Skeletal muscle tissue (tissue), 3 donors: ENCODE measurements at regions not wholly inside any gene's neighbourhood (a gene's known extent, or its start where the extent isn't known, plus 50 kb on each side); places are given as distances from the start of the nearest gene placed in this dataset.
"Not testable (repeated sequence)": the region's sequence is repeated elsewhere in the genome, so short reads cannot be mapped to it uniquely, and the experiment has no call there.

Source experiments
- H3K27ac ChIP-seq: one replicate; pipeline ENCODE4 v1.7.0; 2013; ENCODE audit warnings: mild to moderate bottlenecking, low read depth, low read length, inconsistent platforms
- H3K27me3 ChIP-seq, 3 donors: one replicate each; pipeline ENCODE4 v1.7.0; 2013; ENCODE audit warnings: low read length in 3 of 3; ENCODE audit not compliant: control insufficient read depth in 3 of 3, insufficient read depth in 3 of 3
- H3K36me3 ChIP-seq, 3 donors: one replicate each; pipeline ENCODE4 v1.7.0; 2013; ENCODE audit warnings: low read length in 3 of 3; ENCODE audit not compliant: control insufficient read depth in 3 of 3, insufficient read depth in 3 of 3
- H3K4me1 ChIP-seq, 3 donors: one replicate each; pipeline ENCODE4 v1.7.0; 2013; ENCODE audit warnings: low read length in 3 of 3, mild to moderate bottlenecking in 3 of 3; ENCODE audit not compliant: control insufficient read depth in 3 of 3, insufficient read depth in 3 of 3
- H3K4me3 ChIP-seq, 3 donors: one replicate each; pipeline ENCODE4 v1.7.0; 2013; ENCODE audit warnings: low read length in 3 of 3
- H3K9ac ChIP-seq, 3 donors: one replicate each; pipeline ENCODE4 v1.7.0; 2013; ENCODE audit warnings: low read length in 3 of 3, mild to moderate bottlenecking in 3 of 3, moderate library complexity in 2 of 3, low read depth in 1 of 3
- H3K9me3 ChIP-seq, 3 donors: one replicate each; pipeline ENCODE4 v1.7.0; 2013; ENCODE audit warnings: low read length in 3 of 3; ENCODE audit not compliant: control insufficient read depth in 3 of 3
- donor health status: Osteomylitis.

GRCh38 chr4:14157262-14157661 lies 529.7 kb upstream of the BOD1L1 start:
- H3K4me3 ChIP-seq, result no peak overlapping the region
- H3K27me3 ChIP-seq, result no peaks in the 10 kb centered on the region
- H3K36me3 ChIP-seq, result no peaks in the 10 kb centered on the region
- no peaks in the 10 kb centered on the region for H3K4me1 ChIP-seq
- no peak overlapping the region for H3K9ac ChIP-seq
- no peak overlapping the region for H3K27ac ChIP-seq
- H3K9me3 ChIP-seq, result no peaks in the 10 kb centered on the region

DNA sequence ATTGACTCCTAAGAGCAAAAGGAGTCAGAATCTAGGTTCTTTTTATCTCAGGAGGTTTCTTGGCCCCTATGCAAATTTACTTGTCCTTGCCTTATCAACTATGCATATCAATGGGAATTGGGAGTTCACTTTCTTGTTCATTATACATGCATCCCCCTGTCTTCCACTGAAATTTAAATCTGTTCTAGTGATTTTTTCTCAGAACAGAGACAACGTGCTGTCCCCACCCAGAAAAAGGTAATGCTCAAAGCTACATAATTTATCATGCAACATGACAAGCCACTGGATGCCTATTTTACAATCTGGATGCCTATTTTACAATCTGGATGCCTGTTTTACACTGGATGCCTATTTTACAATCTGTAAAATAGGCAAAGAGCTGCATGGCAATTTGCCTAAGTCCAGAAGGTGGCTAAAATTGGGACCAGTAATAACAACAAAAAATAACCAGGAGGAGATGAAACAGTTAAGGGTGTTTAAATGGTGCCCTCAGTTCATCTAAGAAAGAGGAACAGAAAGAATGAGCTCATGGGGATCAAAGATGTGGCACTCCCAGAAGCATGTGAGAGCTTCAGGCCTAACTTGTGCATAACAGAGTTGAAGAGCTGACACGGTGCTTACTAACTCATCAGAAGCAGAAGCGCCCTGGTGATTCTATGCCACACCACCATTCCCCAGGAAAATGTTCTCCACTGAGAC lies 537.8 kb upstream of the BOD1L1 start:
- H3K9ac ChIP-seq, result no peak overlapping the region
- H3K27ac ChIP-seq, result no peak overlapping the region
- H3K36me3 ChIP-seq, result no peaks in the 10 kb centered on the region
- no peaks in the 10 kb centered on the region for H3K9me3 ChIP-seq
- H3K27me3 ChIP-seq, result no peaks in the 10 kb centered on the region
- H3K4me1 ChIP-seq, result no peaks in the 10 kb centered on the region
- H3K4me3 ChIP-seq, result no peak overlapping the region

DNA sequence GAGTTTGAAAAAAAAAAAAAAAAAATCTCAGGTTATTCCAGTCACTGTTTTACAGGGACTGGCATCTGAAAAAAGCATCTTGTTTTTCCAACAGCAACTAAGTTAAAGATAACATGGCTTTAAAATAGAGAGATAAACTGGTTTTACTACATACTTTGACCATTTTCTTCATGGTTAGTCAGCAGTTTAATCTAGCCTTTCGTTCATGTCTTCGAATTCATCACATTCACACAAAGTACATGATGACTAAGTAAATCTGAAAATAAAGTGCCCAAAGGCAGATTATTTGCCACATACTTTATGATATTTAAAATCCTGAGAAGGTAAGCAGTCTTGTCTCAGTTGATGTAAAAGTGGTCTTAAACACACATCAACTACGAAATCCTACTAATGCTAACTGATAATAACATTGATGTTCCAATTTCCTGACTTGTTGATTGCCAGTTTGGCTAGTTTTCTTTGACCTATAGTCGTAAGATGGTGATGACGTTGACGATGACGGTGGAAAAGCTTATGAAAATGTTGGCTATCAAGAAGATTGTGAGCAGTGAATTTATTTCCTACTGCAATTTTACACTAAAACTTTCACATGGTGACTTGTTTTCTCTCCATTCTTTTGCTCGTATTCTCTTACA lies 540.5 kb upstream of the BOD1L1 start:
- Histone ChIP-seq H3K9me3 (no peaks in the 10 kb centered on the region), H3K27ac (no peak overlapping the region), H3K36me3 (no peaks in the 10 kb centered on the region), H3K4me1 (no peaks in the 10 kb centered on the region), H3K9ac (no peak overlapping the region), H3K27me3 (no peaks in the 10 kb centered on the region), H3K4me3 (no peak overlapping the region)

DNA sequence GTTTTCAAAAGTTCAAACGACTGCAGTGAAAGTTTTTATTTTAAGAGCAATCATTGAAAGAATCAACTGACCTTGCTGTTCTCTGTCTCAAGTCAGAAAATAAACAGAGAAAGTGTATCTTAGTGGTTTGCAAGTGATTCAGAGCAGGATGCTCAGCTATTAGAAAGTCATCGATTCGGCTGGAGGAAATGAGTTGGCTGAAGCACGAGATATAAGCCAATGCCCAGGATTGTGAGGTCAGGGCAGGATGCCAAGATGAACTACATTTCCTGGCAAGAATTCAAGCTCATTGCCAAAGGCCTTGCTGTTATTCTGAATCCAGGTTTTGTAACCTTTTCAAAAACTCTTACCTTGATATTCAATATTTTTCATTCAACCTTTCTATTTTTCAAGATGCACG lies 541.4 kb upstream of the BOD1L1 start:
- no peak overlapping the region for H3K27ac ChIP-seq
- H3K9me3 ChIP-seq, result no peaks in the 10 kb centered on the region
- no peaks in the 10 kb centered on the region for H3K36me3 ChIP-seq
- no peak overlapping the region for H3K4me3 ChIP-seq
- no peaks in the 10 kb centered on the region for H3K27me3 ChIP-seq
- H3K4me1 ChIP-seq, result no peaks in the 10 kb centered on the region
- no peak overlapping the region for H3K9ac ChIP-seq

- no peaks in the 10 kb centered on the region for H3K27me3 ChIP-seq
- H3K4me1 ChIP-seq, result no peaks in the 10 kb centered on the region
- no peak overlapping the region for H3K9ac ChIP-seq
- no peak overlapping the region for H3K27ac ChIP-seq
- no peaks in the 10 kb centered on the region for H3K36me3 ChIP-seq
- no peak overlapping the region for H3K4me3 ChIP-seq
- no peaks in the 10 kb centered on the region for H3K9me3 ChIP-seq
Measured at GRCh38 chr4:14169460-14169859, 541.9 kb upstream of the BOD1L1 start.

DNA sequence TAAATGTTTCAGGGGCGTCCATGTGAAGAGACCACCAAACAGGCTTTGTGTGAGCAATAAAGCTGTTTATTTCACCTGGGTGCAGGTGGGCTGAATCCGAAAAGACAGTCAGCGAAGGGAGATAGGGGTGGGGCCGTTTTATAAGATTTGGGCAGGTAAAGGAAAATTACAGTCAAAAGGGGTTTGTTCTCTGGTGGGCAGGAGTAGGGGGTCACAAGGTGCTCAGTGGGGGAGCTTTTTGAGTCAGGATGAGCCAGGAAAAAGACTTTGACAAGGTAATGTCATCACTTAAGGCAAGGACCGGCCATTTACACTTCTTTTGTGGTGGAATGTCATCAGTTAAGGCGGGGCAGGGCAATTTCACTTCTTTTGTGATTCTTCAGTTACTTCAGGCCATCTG lies 542.4 kb upstream of the BOD1L1 start:
- H3K4me1 ChIP-seq, H3K9me3 ChIP-seq, H3K36me3 ChIP-seq, H3K27me3 ChIP-seq, H3K27ac ChIP-seq, H3K4me3 ChIP-seq, H3K9ac ChIP-seq: not testable (repeated sequence)

DNA sequence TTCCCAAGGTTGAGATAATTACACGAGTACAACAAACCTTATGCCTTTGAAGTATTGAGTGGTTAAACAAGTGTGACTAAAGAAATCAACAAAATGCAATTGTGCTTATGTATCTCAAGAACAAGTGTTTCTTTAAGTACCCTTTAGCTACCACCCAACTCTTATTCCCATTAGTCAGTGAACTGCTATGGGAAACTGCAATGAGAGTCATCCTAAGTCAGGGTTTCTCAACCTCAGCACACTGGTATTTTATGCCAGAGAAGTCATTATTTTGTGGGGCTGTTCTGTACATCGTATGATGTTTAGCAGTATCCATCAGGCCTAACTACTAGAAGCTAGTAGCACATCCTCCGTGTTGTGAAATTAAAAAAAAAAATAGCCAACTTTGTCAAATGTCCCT lies 549.1 kb upstream of the BOD1L1 start:
- Histone ChIP-seq H3K4me3 (no peak overlapping the region), H3K9ac (no peak overlapping the region), H3K9me3 (no peaks in the 10 kb centered on the region), H3K4me1 (peaks cover 0 to 3% (median 0%) of the 10 kb centered on the region in 3 donors), H3K27ac (no peak overlapping the region), H3K27me3 (no peaks in the 10 kb centered on the region), H3K36me3 (no peaks in the 10 kb centered on the region)

GRCh38 chr4:14177987-14178386 lies 550.5 kb upstream of the BOD1L1 start:
- Histone ChIP-seq H3K9me3 (no peaks in the 10 kb centered on the region), H3K27ac (no peak overlapping the region)

GRCh38 chr4:14178421-14178820 lies 550.9 kb upstream of the BOD1L1 start:
- no peaks in the 10 kb centered on the region for H3K36me3 ChIP-seq
- no peak overlapping the region for H3K27ac ChIP-seq
- no peak overlapping the region for H3K4me3 ChIP-seq
- no peak overlapping the region for H3K9ac ChIP-seq
- H3K27me3 ChIP-seq, result no peaks in the 10 kb centered on the region
- peaks cover 0 to 3% (median 0%) of the 10 kb centered on the region in 3 donors for H3K4me1 ChIP-seq
- no peaks in the 10 kb centered on the region for H3K9me3 ChIP-seq

More at GRCh38 chr4:14177987-14178386, 550.5 kb upstream of the BOD1L1 start:
- no peaks in the 10 kb centered on the region for H3K36me3 ChIP-seq
- no peak overlapping the region for H3K9ac ChIP-seq
- H3K4me3 ChIP-seq, result no peak overlapping the region
- peaks cover 0 to 3% (median 0%) of the 10 kb centered on the region in 3 donors for H3K4me1 ChIP-seq
- H3K27me3 ChIP-seq, result no peaks in the 10 kb centered on the region

DNA sequence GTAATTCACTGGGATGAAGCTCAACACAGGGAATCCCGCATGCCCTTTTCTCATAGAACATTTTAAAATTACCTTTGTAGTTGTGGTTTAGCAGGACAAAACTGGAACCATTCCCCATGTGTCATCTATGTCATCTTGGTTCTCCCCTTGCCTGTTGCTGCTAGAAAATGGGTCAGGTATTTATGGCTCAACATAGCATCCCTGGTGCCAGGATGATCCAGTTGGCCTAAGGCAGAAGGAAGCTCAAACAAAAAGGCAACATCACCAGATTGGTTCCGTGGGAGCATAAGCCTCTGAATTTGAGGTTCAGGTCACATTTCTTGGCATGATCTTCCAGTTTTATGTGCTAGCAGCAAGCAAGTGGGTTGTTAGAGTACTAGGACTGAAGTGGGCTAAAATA lies 552.6 kb upstream of the BOD1L1 start:
- H3K36me3 ChIP-seq, result no peaks in the 10 kb centered on the region
- H3K27me3 ChIP-seq, result no peaks in the 10 kb centered on the region
- H3K9ac ChIP-seq, result no peak overlapping the region
- H3K9me3 ChIP-seq, result no peaks in the 10 kb centered on the region
- no peak overlapping the region for H3K27ac ChIP-seq
- H3K4me3 ChIP-seq, result no peak overlapping the region
- H3K4me1 ChIP-seq, result peaks cover 0 to 3% (median 0%) of the 10 kb centered on the region in 3 donors
